Activated CD8-positive, alpha-beta memory T cell treated with anti-CD3 and anti-CD28 coated beads, Interleukin-2, amount 10 ng/mL, durations not matched to agents 7 days and 5 days (primary cell): ENCODE measurements at regions not wholly inside any gene's neighbourhood (a gene's known extent, or its start where the extent isn't known, plus 50 kb on each side); places are given as distances from the start of the nearest gene placed in this dataset.

Source experiments
- ATAC-seq: fragments of 150-1000 bp; cut with Tn5 transposase; one replicate; pipeline ENCODE4 v1.10.0; 2021; ENCODE audit warnings: moderate library complexity
- CTCF ChIA-PET: fragments of 350-600 bp; sonication (Branson Sonifier 250); formaldehyde crosslinking; loops from one replicate; lab custom pipeline; 2021; ENCODE audit warnings: antibody characterized with exemption; lab: Charles Lee
- DNase-seq: peaks from one replicate; pipeline ENCODE4 v3.0.0-alpha.2; 2020
- H3K27ac Mint-ChIP-seq: one replicate; pipeline ENCODE4 v1.8.0; 2021; ENCODE audit warnings: mild to moderate bottlenecking, mixed read lengths
- H3K27me3 Mint-ChIP-seq: one replicate; pipeline ENCODE4 v1.8.0; 2021; ENCODE audit warnings: mixed read lengths
- H3K36me3 Mint-ChIP-seq: one replicate; pipeline ENCODE4 v1.8.0; 2021; ENCODE audit warnings: mild to moderate bottlenecking, mixed read lengths
- H3K4me1 Mint-ChIP-seq: one replicate; pipeline ENCODE4 v1.8.0; 2021; ENCODE audit warnings: mixed read lengths
- H3K4me3 Mint-ChIP-seq: one replicate; pipeline ENCODE4 v1.8.0; 2021; ENCODE audit warnings: mild to moderate bottlenecking, moderate library complexity, mixed read lengths
- H3K9me3 Mint-ChIP-seq: one replicate; pipeline ENCODE4 v1.8.0; 2022; ENCODE audit warnings: low read depth, mixed read lengths

DNA sequence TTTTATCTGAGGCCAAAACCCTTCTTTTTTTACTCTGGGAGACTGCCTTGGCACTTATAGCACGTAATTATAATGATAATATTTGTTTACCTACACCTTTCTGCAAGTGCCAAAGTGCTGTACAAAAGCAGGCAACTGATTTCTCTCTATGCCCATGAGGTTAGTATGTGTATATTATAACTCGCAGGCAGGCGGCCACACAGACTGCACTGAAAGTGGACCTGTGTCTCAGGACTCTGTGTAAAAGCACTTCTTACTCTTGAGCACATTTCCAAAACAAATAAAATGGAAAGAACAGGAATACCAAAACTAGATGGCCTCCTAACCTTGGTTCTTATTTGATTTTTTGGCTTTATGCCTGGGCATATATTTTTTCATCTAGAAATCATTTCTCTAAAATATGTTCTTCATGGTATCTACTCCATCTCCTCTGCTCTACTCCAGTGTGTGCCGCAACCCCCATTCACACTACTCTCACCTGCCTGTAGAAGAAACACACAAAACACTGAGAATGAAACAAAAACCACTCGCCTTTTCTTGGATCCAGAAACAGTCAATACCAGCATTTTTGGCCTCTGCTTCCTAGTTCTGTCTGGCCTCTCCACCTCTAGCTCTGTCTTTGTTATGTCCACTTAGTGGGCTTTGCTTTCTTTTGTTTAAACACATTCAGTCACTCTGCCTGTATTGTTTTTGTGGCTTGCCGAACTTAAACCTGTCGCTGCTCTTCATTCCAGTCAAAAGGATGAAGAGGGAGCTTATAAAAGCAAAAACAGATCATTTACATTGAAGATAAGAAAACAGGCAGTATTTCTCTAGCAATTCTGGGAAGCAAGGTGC is 934.5 kb upstream of the TENM3 start:
- DNase-seq (no peak), ATAC-seq (no peak)
- Mint-ChIP-seq H3K27me3 (no peaks in the 10 kb centered on the region), H3K4me3 (no peak overlapping the region), H3K27ac (no peak overlapping the region), H3K4me1 (no peaks in the 10 kb centered on the region), H3K9me3 (no peaks in the 10 kb centered on the region), H3K36me3 (no peaks in the 10 kb centered on the region)
- CTCF ChIA-PET = no interaction called here

DNA sequence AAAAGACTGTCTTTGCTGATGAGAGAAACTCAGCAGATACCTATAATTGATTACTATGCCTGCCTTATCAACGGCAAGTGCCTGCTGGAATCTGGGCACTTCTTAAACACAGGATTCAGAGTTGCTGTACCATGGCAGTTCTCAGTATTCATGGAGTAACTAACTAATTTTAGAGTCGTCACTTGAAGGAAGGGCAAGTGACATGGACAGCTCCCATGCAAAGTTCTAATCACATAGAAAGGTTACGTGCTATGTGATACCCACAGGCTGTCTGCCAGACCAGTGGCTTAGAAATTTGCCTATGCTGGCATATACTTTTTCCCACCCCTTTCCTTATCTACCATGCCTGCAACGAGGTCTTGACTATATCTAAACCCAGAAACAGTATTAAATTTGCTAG is 931.1 kb upstream of the TENM3 start:
- ATAC-seq = no peak
- CTCF ChIA-PET = no interaction called here
- Mint-ChIP-seq H3K27ac (no peak overlapping the region), H3K27me3 (no peaks in the 10 kb centered on the region), H3K4me3 (no peak overlapping the region), H3K4me1 (no peaks in the 10 kb centered on the region), H3K9me3 (no peaks in the 10 kb centered on the region), H3K36me3 (no peaks in the 10 kb centered on the region)
- no peak for DNase-seq

DNA sequence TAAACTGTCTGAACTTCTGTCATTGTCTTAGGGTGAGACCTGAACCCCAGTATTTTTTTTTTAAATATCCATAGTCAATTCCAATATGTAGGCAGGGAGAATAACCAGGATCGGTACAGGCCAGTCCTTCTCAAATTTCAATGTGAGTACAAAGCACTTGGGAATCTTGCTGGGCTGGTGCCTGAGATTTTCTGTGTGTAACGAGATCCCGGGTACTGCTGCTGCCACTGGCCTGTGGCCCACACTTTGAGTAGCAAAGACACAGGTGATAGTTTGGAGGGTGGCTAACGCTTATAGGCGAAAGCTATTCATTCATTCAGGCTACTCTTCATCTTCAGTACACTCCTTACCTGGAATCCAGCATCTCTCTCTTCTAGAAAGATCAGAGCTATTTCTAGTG is 923.6 kb upstream of the TENM3 start:
- Mint-ChIP-seq H3K9me3 (no peaks in the 10 kb centered on the region), H3K27ac (no peak overlapping the region), H3K4me3 (no peak overlapping the region), H3K27me3 (no peaks in the 10 kb centered on the region), H3K36me3 (no peaks in the 10 kb centered on the region), H3K4me1 (no peaks in the 10 kb centered on the region)
- ATAC-seq (no peak), DNase-seq (no peak)
- CTCF ChIA-PET = no interaction called here

- no peaks in the 10 kb centered on the region for H3K27me3 Mint-ChIP-seq
- CTCF ChIA-PET = no interaction called here
- H3K27ac Mint-ChIP-seq = no peak overlapping the region
- H3K36me3 Mint-ChIP-seq = no peaks in the 10 kb centered on the region
- no peak overlapping the region for H3K4me3 Mint-ChIP-seq
- H3K4me1 Mint-ChIP-seq = no peaks in the 10 kb centered on the region
- H3K9me3 Mint-ChIP-seq = peaks cover 10% of the 10 kb centered on the region
- no peak for DNase-seq
- ATAC-seq = no peak
Observed at GRCh38 chr4:181323061-181323460, 920.1 kb upstream of the TENM3 start.

GRCh38 chr4:181330654-181331201 is 912.5 kb upstream of the TENM3 start:
- H3K27ac Mint-ChIP-seq = no peak overlapping the region
- no peak for DNase-seq
- CTCF ChIA-PET = no interaction called here
- H3K4me3 Mint-ChIP-seq = no peak overlapping the region
- no peaks in the 10 kb centered on the region for H3K4me1 Mint-ChIP-seq
- no peaks in the 10 kb centered on the region for H3K36me3 Mint-ChIP-seq
- ATAC-seq = no peak
- peaks cover 22% of the 10 kb centered on the region for H3K9me3 Mint-ChIP-seq
- H3K27me3 Mint-ChIP-seq = no peaks in the 10 kb centered on the region

DNA sequence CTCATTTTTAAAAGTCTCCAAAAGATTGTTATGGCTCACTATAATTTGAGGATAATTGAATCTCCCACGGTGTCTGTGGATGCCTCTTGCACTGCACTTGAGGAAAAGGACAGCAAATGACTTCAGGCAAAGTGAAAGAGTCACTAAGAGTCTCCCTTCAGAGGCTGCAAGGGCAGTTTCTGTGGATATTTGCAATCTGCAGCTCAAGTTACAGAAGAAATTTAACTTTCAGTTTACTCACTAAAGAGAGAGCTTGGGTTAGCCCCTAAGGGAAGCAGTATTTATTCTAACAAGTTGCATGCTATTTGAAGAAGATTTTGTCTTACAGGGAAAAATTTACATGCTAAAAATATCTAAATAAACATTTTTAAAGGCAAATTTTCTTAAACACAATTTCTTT is 912.0 kb upstream of the TENM3 start:
- no peak overlapping the region for H3K4me3 Mint-ChIP-seq
- no peaks in the 10 kb centered on the region for H3K4me1 Mint-ChIP-seq

GRCh38 chr4:181345931-181346330 is 897.3 kb upstream of the TENM3 start:
- no peak overlapping the region for H3K4me3 Mint-ChIP-seq
- ATAC-seq (no peak), DNase-seq (no peak)
- no peak overlapping the region for H3K27ac Mint-ChIP-seq
- no peaks in the 10 kb centered on the region for H3K27me3 Mint-ChIP-seq
- CTCF ChIA-PET = no interaction called here
- H3K36me3 Mint-ChIP-seq = no peaks in the 10 kb centered on the region
- no peaks in the 10 kb centered on the region for H3K4me1 Mint-ChIP-seq
- peaks cover 4% of the 10 kb centered on the region for H3K9me3 Mint-ChIP-seq

More for the DNA sequence above, 912.0 kb upstream of the TENM3 start:
- Mint-ChIP-seq H3K9me3 (peaks cover 22% of the 10 kb centered on the region), H3K36me3 (no peaks in the 10 kb centered on the region), H3K27ac (no peak overlapping the region), H3K27me3 (no peaks in the 10 kb centered on the region)
- no peak for DNase-seq
- ATAC-seq = no peak
- CTCF ChIA-PET = no interaction called here

DNA sequence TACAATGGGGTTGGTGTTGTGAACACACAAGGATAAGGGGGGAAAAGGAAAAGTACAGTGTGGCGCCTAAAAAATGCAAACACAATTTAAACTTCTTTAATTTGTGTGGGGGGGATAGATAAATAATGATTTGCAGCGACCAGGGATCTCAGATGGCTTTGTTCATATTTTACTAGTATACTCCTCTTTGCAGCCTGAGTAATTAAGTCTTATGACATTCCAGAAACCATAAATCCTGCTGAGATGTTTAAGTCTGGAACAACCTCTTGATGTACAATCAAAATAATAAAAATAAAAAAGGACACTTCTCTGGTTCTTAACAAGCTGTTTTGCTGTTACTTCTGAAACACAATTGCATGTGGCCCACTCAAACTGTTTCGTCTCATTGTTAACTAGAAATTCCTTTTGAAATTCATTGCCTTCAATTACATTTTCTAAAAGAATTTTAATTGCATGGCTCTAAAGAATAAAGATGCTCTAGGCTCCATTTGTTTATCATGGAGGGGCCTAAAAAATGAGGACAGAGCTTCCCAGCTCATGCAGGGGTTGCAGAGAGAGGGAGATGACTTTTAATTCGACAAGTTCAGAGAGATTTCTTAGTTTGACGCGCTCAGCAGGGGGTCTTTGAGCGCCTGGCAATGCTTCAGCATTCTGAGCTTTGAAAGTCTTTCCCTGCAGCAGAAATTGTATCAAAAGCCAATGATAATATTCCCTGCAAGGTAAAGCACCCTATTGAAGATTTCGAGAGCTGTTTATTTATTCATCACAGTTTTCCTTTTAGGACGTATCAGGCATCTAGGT is 892.4 kb upstream of the TENM3 start:
- H3K4me1 Mint-ChIP-seq = no peaks in the 10 kb centered on the region

DNA sequence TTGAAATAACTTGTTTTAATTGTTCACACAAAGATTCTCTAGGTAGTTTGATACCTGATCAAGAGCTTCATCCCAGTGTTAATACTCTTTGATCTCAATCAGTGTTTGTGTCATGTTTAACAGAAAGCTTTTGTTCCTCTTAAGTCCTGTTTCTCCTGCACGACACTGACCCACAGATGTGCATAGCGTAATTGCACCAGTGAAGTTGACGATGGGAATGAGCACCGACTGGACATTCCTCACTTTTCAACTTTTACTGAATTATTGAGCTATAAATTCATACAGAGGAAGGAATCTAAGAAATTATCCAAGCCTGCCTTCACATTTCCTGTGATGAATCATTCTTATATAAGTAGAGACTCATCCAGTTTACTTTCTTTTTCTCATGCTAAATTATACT is 878.7 kb upstream of the TENM3 start:
- no peaks in the 10 kb centered on the region for H3K4me1 Mint-ChIP-seq
- H3K36me3 Mint-ChIP-seq = no peaks in the 10 kb centered on the region
- CTCF ChIA-PET = no interaction called here
- no peak overlapping the region for H3K4me3 Mint-ChIP-seq
- no peaks in the 10 kb centered on the region for H3K27me3 Mint-ChIP-seq
- no peak overlapping the region for H3K27ac Mint-ChIP-seq
- ATAC-seq (no peak), DNase-seq (no peak)
- peaks cover 3% of the 10 kb centered on the region for H3K9me3 Mint-ChIP-seq

More for the DNA sequence above, 892.4 kb upstream of the TENM3 start:
- DNase-seq (no peak), ATAC-seq (no peak)
- no peaks in the 10 kb centered on the region for H3K36me3 Mint-ChIP-seq
- no peak overlapping the region for H3K4me3 Mint-ChIP-seq
- no peak overlapping the region for H3K27ac Mint-ChIP-seq
- CTCF ChIA-PET = no interaction called here
- peaks cover 6% of the 10 kb centered on the region for H3K9me3 Mint-ChIP-seq
- no peaks in the 10 kb centered on the region for H3K27me3 Mint-ChIP-seq

DNA sequence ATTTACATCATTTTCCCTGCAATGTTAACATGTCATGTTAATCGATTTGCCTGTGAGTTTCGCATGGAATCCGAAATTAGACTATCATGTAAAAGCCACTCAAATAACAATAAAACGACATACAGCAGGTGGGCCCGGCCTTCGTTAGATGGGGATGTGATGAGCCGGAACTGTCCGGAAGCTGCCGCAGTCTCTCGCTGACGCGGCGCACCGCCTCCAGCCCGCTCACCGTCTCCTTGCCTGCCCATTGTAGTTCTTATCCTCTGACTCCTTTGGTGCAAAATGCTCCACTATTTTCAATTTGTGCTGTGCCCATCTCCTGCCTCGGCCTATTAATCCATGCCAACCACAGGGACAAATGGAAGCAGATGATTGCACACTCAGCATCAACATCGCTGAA is 877.5 kb upstream of the TENM3 start:
- Mint-ChIP-seq H3K9me3 (peaks cover 3% of the 10 kb centered on the region), H3K36me3 (no peaks in the 10 kb centered on the region), H3K27me3 (no peaks in the 10 kb centered on the region), H3K4me3 (no peak overlapping the region), H3K27ac (no peak overlapping the region), H3K4me1 (no peaks in the 10 kb centered on the region)
- CTCF ChIA-PET = no interaction called here
- ATAC-seq (no peak), DNase-seq (no peak)

- CTCF ChIA-PET = no interaction called here
- DNase-seq = no peak
- no peak overlapping the region for H3K4me3 Mint-ChIP-seq
- no peak overlapping the region for H3K27ac Mint-ChIP-seq
- peaks cover 4% of the 10 kb centered on the region for H3K9me3 Mint-ChIP-seq
- no peaks in the 10 kb centered on the region for H3K27me3 Mint-ChIP-seq
- ATAC-seq = no peak
- H3K36me3 Mint-ChIP-seq = no peaks in the 10 kb centered on the region
- no peaks in the 10 kb centered on the region for H3K4me1 Mint-ChIP-seq
Observed at GRCh38 chr4:181372014-181372413, 871.2 kb upstream of the TENM3 start.

DNA sequence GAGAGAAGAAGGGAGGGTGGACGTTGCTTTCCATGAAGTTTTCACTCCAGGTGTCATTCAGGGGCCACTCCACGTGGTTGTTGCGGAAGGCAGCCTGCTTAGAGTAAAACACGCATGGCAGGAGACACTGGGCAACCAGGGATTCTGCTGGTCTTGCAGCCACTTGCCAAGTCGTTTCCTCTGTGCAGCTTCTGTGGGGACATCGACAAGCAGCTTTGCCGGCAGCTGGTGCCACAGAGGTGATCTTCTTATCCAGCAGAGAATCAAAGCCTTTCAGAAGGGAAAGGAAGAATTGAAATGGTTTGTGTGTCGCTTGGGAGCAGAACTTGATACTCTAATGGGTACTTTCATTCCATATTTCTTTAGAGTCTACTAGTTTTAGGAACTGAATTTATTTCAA is 867.1 kb upstream of the TENM3 start:
- Mint-ChIP-seq H3K4me1 (no peaks in the 10 kb centered on the region), H3K36me3 (no peaks in the 10 kb centered on the region), H3K27ac (no peak overlapping the region), H3K9me3 (peaks cover 4% of the 10 kb centered on the region), H3K27me3 (no peaks in the 10 kb centered on the region), H3K4me3 (no peak overlapping the region)
- ATAC-seq = no peak
- DNase-seq = no peak
- CTCF ChIA-PET = no interaction called here

DNA sequence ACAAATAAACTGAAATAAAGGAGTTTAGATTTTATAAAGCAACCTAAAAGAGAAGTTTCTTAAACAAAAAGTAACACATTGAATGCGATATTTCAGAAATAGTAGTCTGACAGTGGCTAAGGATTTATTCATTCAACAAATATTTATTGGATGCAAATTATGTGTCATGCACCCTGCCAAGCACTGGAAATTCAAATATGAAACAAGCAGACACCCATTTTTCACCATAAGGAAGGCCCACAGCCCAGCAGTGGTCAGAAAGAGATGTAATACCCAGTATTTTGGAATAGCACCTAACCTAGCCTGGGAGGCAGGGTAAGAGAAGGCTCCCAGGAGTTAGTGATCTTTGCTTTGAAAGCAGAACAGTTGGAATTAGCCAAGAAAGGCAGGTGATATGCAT is 855.1 kb upstream of the TENM3 start:
- H3K4me3 Mint-ChIP-seq = no peak overlapping the region
- H3K9me3 Mint-ChIP-seq = peaks cover 3% of the 10 kb centered on the region
- no peaks in the 10 kb centered on the region for H3K4me1 Mint-ChIP-seq
- no peaks in the 10 kb centered on the region for H3K27me3 Mint-ChIP-seq
- no peak overlapping the region for H3K27ac Mint-ChIP-seq
- CTCF ChIA-PET = no interaction called here
- ATAC-seq (no peak), DNase-seq (no peak)
- H3K36me3 Mint-ChIP-seq = no peaks in the 10 kb centered on the region

- CTCF ChIA-PET = no interaction called here
- H3K36me3 Mint-ChIP-seq = no peaks in the 10 kb centered on the region
- no peak overlapping the region for H3K27ac Mint-ChIP-seq
- H3K9me3 Mint-ChIP-seq = peaks cover 6% of the 10 kb centered on the region
- H3K27me3 Mint-ChIP-seq = no peaks in the 10 kb centered on the region
- H3K4me3 Mint-ChIP-seq = no peak overlapping the region
- no peaks in the 10 kb centered on the region for H3K4me1 Mint-ChIP-seq
- DNase-seq = no peak
- no peak for ATAC-seq
Observed at GRCh38 chr4:181416966-181417365, 826.2 kb upstream of the TENM3 start.
